HG02840 (cell line): ENCODE measurements at regions not wholly inside any gene's neighbourhood (a gene's known extent, or its start where the extent isn't known, plus 50 kb on each side); places are given as distances from the start of the nearest gene placed in this dataset.

Experiments used
- ATAC-seq: cut with Tn5 transposase; IDR thresholded peaks from one replicate; pipeline ENCODE4 v1.9.1; 2021; ENCODE audit warnings: mild to moderate bottlenecking, moderate library complexity, moderate number of reproducible peaks; ENCODE audit not compliant: unreplicated experiment, low FRiP score

GRCh38 chr2:59720296-59720866, 833.1 kb downstream of the BCL11A start:
- no peak for ATAC-seq

GRCh38 chr2:59713577-59713976, 839.9 kb downstream of the BCL11A start:
- ATAC-seq, result no peak

- ATAC-seq, result no peak
These were observed 842.3 kb downstream of the BCL11A start for GRCh38 chr2:59711121-59711520.

- ATAC-seq, result no peak
These were observed 846.7 kb downstream of the BCL11A start for GRCh38 chr2:59706729-59707128.

- ATAC-seq, result no peak
These were observed 849.7 kb downstream of the BCL11A start for GRCh38 chr2:59703796-59704195.

GRCh38 chr2:59702026-59702425, 851.4 kb downstream of the BCL11A start:
- no peak for ATAC-seq

GRCh38 chr2:59701271-59701994, 852.0 kb downstream of the BCL11A start:
- no peak for ATAC-seq

GRCh38 chr2:59694176-59694575, 859.3 kb downstream of the BCL11A start:
- ATAC-seq, result no peak

GRCh38 chr2:59693231-59693959, 860.1 kb downstream of the BCL11A start:
- no peak for ATAC-seq

- no peak for ATAC-seq
These were observed 861.8 kb downstream of the BCL11A start for GRCh38 chr2:59691518-59692190.

- ATAC-seq, result no peak
These were observed 862.6 kb downstream of the BCL11A start for GRCh38 chr2:59690849-59691248.

- no peak for ATAC-seq
These were observed 868.7 kb downstream of the BCL11A start for GRCh38 chr2:59684771-59685166.

- ATAC-seq, result no peak
These were observed 869.2 kb downstream of the BCL11A start for GRCh38 chr2:59684116-59684770.

GRCh38 chr2:59680863-59681262, 872.6 kb downstream of the BCL11A start:
- no peak for ATAC-seq

- no peak for ATAC-seq
These were observed 876.3 kb downstream of the BCL11A start for GRCh38 chr2:59677158-59677557.

- ATAC-seq, result no peak
These were observed 879.4 kb downstream of the BCL11A start for GRCh38 chr2:59674100-59674499.

- no peak for ATAC-seq
These were observed 888.4 kb downstream of the BCL11A start for GRCh38 chr2:59665021-59665420.

- ATAC-seq, result no peak
These were observed 891.2 kb downstream of the BCL11A start for GRCh38 chr2:59662127-59662861.

GRCh38 chr2:59660262-59660661, 893.2 kb downstream of the BCL11A start:
- ATAC-seq, result no peak
